Parathyroid adenoma (tissue), 2 donors: ENCODE measurements at regions not wholly inside any gene's neighbourhood (a gene's known extent, or its start where the extent isn't known, plus 50 kb on each side); places are given as distances from the start of the nearest gene placed in this dataset.

ENCODE experiments used
- H2AFZ ChIP-seq: fragments of 300-600 bp; sonication (generic); one replicate; pipeline ENCODE4 v1.7.0; 2017; ENCODE audit warnings: antibody characterized with exemption, mild to moderate bottlenecking
- H3K27ac ChIP-seq: fragments of 300-600 bp; sonication (generic); one replicate; pipeline ENCODE4 v1.7.0; 2017
- H3K27me3 ChIP-seq: fragments of 300-600 bp; sonication (generic); one replicate; pipeline ENCODE4 v1.7.0; 2017; ENCODE audit warnings: low read length; ENCODE audit not compliant: control insufficient read depth, insufficient read depth
- H3K36me3 ChIP-seq: fragments of 300-600 bp; sonication (generic); one replicate; pipeline ENCODE4 v1.7.0; 2017; ENCODE audit warnings: low read length; ENCODE audit not compliant: control insufficient read depth, insufficient read depth
- H3K4me1 ChIP-seq: fragments of 300-600 bp; sonication (generic); one replicate; pipeline ENCODE4 v1.7.0; 2017; ENCODE audit warnings: control low read depth
- H3K4me2 ChIP-seq: fragments of 300-600 bp; sonication (generic); one replicate; pipeline ENCODE4 v1.7.0; 2017; ENCODE audit warnings: low read length
- H3K4me3 ChIP-seq: fragments of 300-600 bp; sonication (generic); one replicate; pipeline ENCODE4 v1.7.0; 2017; ENCODE audit warnings: low read depth, low read length
- H3K79me2 ChIP-seq: fragments of 300-600 bp; sonication (generic); one replicate; pipeline ENCODE4 v1.7.0; 2017; ENCODE audit warnings: control low read depth
- H3K9ac ChIP-seq: fragments of 300-600 bp; sonication (generic); one replicate; pipeline ENCODE4 v1.7.0; 2017; ENCODE audit warnings: mild to moderate bottlenecking
- H3K9me3 ChIP-seq: fragments of 300-600 bp; sonication (generic); one replicate; pipeline ENCODE4 v1.7.0; 2017; ENCODE audit warnings: low read length; ENCODE audit not compliant: control insufficient read depth
- TF ChIP-seq, protein P1 (sequence below): fragments of 300-600 bp; sonication (generic); IDR thresholded peaks from one replicate; pipeline ENCODE4 v1.7.0; 2017; ENCODE audit warnings: antibody characterized with exemption, mild to moderate bottlenecking
- donor health status: primary hyperparathyroidism.

- Histone ChIP-seq H3K4me2 (no peak overlapping the region), H3K79me2 (no peaks in the 10 kb centered on the region), H3K36me3 (no peaks in the 10 kb centered on the region), H3K27ac (no peak overlapping the region), H3K27me3 (no peaks in the 10 kb centered on the region), H3K9me3 (no peaks in the 10 kb centered on the region), H3K9ac (no peak overlapping the region), H3K4me1 (no peaks in the 10 kb centered on the region), H3K4me3 (no peak overlapping the region), H2AFZ (no peak overlapping the region)
- TF ChIP-seq, protein P1, sequence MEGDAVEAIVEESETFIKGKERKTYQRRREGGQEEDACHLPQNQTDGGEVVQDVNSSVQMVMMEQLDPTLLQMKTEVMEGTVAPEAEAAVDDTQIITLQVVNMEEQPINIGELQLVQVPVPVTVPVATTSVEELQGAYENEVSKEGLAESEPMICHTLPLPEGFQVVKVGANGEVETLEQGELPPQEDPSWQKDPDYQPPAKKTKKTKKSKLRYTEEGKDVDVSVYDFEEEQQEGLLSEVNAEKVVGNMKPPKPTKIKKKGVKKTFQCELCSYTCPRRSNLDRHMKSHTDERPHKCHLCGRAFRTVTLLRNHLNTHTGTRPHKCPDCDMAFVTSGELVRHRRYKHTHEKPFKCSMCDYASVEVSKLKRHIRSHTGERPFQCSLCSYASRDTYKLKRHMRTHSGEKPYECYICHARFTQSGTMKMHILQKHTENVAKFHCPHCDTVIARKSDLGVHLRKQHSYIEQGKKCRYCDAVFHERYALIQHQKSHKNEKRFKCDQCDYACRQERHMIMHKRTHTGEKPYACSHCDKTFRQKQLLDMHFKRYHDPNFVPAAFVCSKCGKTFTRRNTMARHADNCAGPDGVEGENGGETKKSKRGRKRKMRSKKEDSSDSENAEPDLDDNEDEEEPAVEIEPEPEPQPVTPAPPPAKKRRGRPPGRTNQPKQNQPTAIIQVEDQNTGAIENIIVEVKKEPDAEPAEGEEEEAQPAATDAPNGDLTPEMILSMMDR: no peak
These were observed 257.6 kb downstream of the OLFM3 start for GRCh38 chr1:101739146-101739545.

- no peak overlapping the region for H2AFZ ChIP-seq
- H3K9ac ChIP-seq: no peak overlapping the region
- no peaks in the 10 kb centered on the region for H3K4me1 ChIP-seq
- H3K9me3 ChIP-seq: no peaks in the 10 kb centered on the region
- H3K4me2 ChIP-seq: no peak overlapping the region
- H3K27ac ChIP-seq: no peak overlapping the region
- no peaks in the 10 kb centered on the region for H3K36me3 ChIP-seq
- no peaks in the 10 kb centered on the region for H3K27me3 ChIP-seq
- H3K4me3 ChIP-seq: no peak overlapping the region
- H3K79me2 ChIP-seq: no peaks in the 10 kb centered on the region
- TF ChIP-seq, protein P1: no peak
These were observed 256.8 kb downstream of the OLFM3 start for GRCh38 chr1:101739826-101740330.

DNA sequence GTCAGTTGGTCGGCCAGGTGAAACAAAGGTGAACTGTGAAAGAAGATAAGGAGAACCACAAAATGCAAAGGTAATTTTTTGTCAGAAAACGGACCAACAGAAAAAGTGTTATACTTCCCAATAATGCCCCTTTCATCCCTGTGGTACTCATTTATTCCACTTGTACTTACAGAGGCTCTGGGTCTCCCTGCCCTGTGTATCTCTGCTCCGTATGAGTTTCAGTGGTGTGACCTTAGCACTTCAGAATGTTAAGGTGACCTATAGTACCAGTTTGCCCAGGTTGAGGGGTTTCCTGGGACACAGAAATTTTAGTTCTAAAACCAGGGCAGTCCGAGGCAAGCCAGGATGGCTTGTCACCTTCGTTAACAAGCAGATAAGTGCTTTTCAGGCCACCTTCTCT is 254.8 kb downstream of the OLFM3 start:
- Histone ChIP-seq H3K9ac (no peak overlapping the region), H3K79me2 (no peaks in the 10 kb centered on the region), H3K27me3 (no peaks in the 10 kb centered on the region), H3K4me1 (no peaks in the 10 kb centered on the region), H3K27ac (no peak overlapping the region), H2AFZ (no peak overlapping the region), H3K36me3 (no peaks in the 10 kb centered on the region), H3K9me3 (no peaks in the 10 kb centered on the region), H3K4me2 (no peak overlapping the region), H3K4me3 (no peak overlapping the region)
- TF ChIP-seq, protein P1: no peak

GRCh38 chr1:101742509-101742908 is 254.2 kb downstream of the OLFM3 start:
- Histone ChIP-seq H3K27ac (no peak overlapping the region), H3K4me1 (no peaks in the 10 kb centered on the region), H3K36me3 (no peaks in the 10 kb centered on the region), H3K79me2 (no peaks in the 10 kb centered on the region), H3K9ac (no peak overlapping the region), H2AFZ (no peak overlapping the region), H3K27me3 (no peaks in the 10 kb centered on the region), H3K9me3 (no peaks in the 10 kb centered on the region), H3K4me2 (no peak overlapping the region), H3K4me3 (no peak overlapping the region)
- TF ChIP-seq, protein P1: no peak

DNA sequence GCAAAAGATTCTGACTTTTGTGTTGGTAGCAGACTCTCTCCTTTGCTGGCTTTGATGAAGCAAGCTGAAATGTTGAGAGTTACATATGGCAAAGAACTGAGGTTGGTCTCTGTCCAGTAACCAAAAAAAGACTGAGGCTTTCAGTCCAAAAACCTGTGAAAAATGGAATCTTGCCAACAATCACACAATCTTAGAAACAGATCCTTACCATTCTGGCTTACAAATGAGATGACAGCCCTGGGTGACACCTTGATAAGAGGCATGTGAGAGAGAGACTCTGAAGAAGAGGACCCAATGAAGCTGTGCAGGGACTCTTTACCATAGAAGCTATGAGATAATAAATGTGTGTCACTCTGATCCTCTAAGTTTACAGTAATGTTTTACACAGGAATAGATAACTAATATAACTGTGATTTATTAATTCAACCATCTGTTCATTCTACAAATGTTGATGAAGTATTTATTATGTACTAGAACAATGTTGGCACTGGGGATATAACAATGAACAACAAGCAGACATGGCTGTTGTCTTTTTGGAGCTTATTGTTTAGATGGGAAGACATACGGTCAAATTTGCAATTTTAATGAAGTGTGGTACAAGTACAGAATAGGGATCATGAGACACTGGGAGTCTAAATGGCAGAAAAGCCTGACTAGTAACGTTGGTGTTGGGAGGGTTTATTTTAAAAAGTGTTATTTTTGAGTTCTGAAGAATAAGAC is 251.0 kb downstream of the OLFM3 start:
- Histone ChIP-seq H3K9ac (no peak overlapping the region), H2AFZ (no peak overlapping the region), H3K4me3 (no peak overlapping the region), H3K27me3 (no peaks in the 10 kb centered on the region), H3K9me3 (no peaks in the 10 kb centered on the region), H3K79me2 (no peaks in the 10 kb centered on the region), H3K4me2 (no peak overlapping the region), H3K36me3 (no peaks in the 10 kb centered on the region), H3K4me1 (no peaks in the 10 kb centered on the region), H3K27ac (no peak overlapping the region)
- TF ChIP-seq, protein P1: no peak
